MCF 10A (cell line): ENCODE measurements at regions not wholly inside any gene's neighbourhood (a gene's known extent, or its start where the extent isn't known, plus 50 kb on each side); places are given as distances from the start of the nearest gene placed in this dataset.
"Not testable (repeated sequence)": the region's sequence is repeated elsewhere in the genome, so short reads cannot be mapped to it uniquely, and the experiment has no call there.

Experiments used
- BruUV-seq: library from RNA; stranded (reverse); fragments of 400-500 nt; replicated peaks from 2 replicates; lab custom pipeline; 2021; lab: Mats Ljungman, UMichigan
- CTCF ChIA-PET: fragments of 300-600 bp; sonication (Branson Sonifier 250); formaldehyde crosslinking; extraction: SDS; loops from one replicate; lab custom pipeline; 2021; ENCODE audit warnings: antibody characterized with exemption, inconsistent platforms; lab: Yijun Ruan, JAX
- POLR2A ChIA-PET: fragments of 300-600, 350-650 bp; sonication (Branson Sonifier 250); formaldehyde crosslinking; extraction: SDS; loops from one replicate; lab custom pipeline; 2020; ENCODE audit warnings: antibody characterized with exemption, inconsistent platforms; lab: Yijun Ruan, JAX
- DNase-seq: peaks from one replicate; pipeline ENCODE4 v3.0.0-alpha.2; 2018; ENCODE audit not compliant: unreplicated experiment
- H3K27ac Mint-ChIP-seq: one replicate; pipeline ENCODE4 v1.8.0; 2022; ENCODE audit warnings: mild to moderate bottlenecking, low read depth, mixed read lengths; ENCODE audit not compliant: unreplicated experiment
- H3K27me3 Mint-ChIP-seq: one replicate; pipeline ENCODE4 v1.8.0; 2022; ENCODE audit warnings: mixed read lengths; ENCODE audit not compliant: insufficient read depth, unreplicated experiment
- H3K36me3 Mint-ChIP-seq: one replicate; pipeline ENCODE4 v1.8.0; 2022; ENCODE audit warnings: mild to moderate bottlenecking, moderate library complexity, mixed read lengths; ENCODE audit not compliant: insufficient read depth, unreplicated experiment
- H3K4me1 Mint-ChIP-seq: one replicate; pipeline ENCODE4 v1.8.0; 2022; ENCODE audit warnings: mixed read lengths; ENCODE audit not compliant: insufficient read depth, unreplicated experiment
- H3K4me3 Mint-ChIP-seq: one replicate; pipeline ENCODE4 v1.8.0; 2022; ENCODE audit warnings: mild to moderate bottlenecking, moderate library complexity, mixed read lengths; ENCODE audit not compliant: unreplicated experiment
- H3K9me3 Mint-ChIP-seq: one replicate; pipeline ENCODE4 v1.8.0; 2022; ENCODE audit warnings: mixed read lengths; ENCODE audit not compliant: unreplicated experiment
- intact Hi-C: fragments of 100-400 bp; cut with micrococcal nuclease; formaldehyde crosslinking; loops from 2 replicates; pipeline ENCODE4 v1.14.1; 2022

GRCh38 chr9:64455107-64455648 lies 829.8 kb downstream of the FOXD4L5 start:
- H3K9me3 Mint-ChIP-seq, DNase-seq, H3K4me3 Mint-ChIP-seq, BruUV-seq, H3K4me1 Mint-ChIP-seq, POLR2A ChIA-PET, H3K27me3 Mint-ChIP-seq, intact Hi-C loops, CTCF ChIA-PET, H3K27ac Mint-ChIP-seq, H3K36me3 Mint-ChIP-seq: not testable (repeated sequence)

- H3K36me3 Mint-ChIP-seq, intact Hi-C loops, H3K4me3 Mint-ChIP-seq, CTCF ChIA-PET, H3K27ac Mint-ChIP-seq, H3K9me3 Mint-ChIP-seq, H3K4me1 Mint-ChIP-seq, H3K27me3 Mint-ChIP-seq, POLR2A ChIA-PET, BruUV-seq, DNase-seq: not testable (repeated sequence)
Observed at GRCh38 chr9:64452134-64452533, 832.9 kb downstream of the FOXD4L5 start.

DNA sequence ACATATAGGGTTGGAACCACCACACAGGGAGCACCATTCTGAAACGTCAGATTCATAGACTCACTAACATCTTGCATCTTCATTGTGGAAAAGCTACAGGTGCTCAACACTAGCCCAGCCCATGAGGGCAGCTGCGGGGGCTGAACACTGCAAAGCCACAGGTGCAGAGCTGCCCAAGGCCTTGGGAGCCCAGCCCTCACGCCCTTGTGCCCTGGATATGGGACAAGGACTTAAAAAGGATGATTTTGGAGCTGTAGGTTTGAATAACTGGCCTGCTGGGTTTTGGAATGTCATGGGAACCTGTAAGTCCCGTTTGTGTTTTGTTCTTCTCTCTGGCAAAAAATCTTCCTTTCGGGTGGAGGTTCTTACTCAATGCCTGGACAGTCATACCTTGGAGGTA lies 834.4 kb downstream of the FOXD4L5 start:
- intact Hi-C loops, DNase-seq, BruUV-seq, H3K36me3 Mint-ChIP-seq, H3K27me3 Mint-ChIP-seq, H3K27ac Mint-ChIP-seq, POLR2A ChIA-PET, CTCF ChIA-PET, H3K4me1 Mint-ChIP-seq, H3K4me3 Mint-ChIP-seq, H3K9me3 Mint-ChIP-seq: not testable (repeated sequence)

GRCh38 chr9:64449025-64449424 lies 836.0 kb downstream of the FOXD4L5 start:
- H3K4me1 Mint-ChIP-seq, H3K9me3 Mint-ChIP-seq, POLR2A ChIA-PET, intact Hi-C loops, H3K4me3 Mint-ChIP-seq, H3K27me3 Mint-ChIP-seq, H3K36me3 Mint-ChIP-seq, CTCF ChIA-PET, BruUV-seq, H3K27ac Mint-ChIP-seq, DNase-seq: not testable (repeated sequence)

- intact Hi-C loops, H3K4me1 Mint-ChIP-seq, POLR2A ChIA-PET, H3K4me3 Mint-ChIP-seq, H3K36me3 Mint-ChIP-seq, H3K27me3 Mint-ChIP-seq, BruUV-seq, H3K27ac Mint-ChIP-seq, CTCF ChIA-PET, DNase-seq, H3K9me3 Mint-ChIP-seq: not testable (repeated sequence)
Observed at GRCh38 chr9:64444909-64445525, 840.0 kb downstream of the FOXD4L5 start.

- H3K27me3 Mint-ChIP-seq, H3K9me3 Mint-ChIP-seq, H3K27ac Mint-ChIP-seq, H3K4me3 Mint-ChIP-seq, CTCF ChIA-PET, POLR2A ChIA-PET, H3K4me1 Mint-ChIP-seq, H3K36me3 Mint-ChIP-seq, DNase-seq, BruUV-seq, intact Hi-C loops: not testable (repeated sequence)
Observed at GRCh38 chr9:64439747-64440146, 845.3 kb downstream of the FOXD4L5 start.
